Fibroblast of villous mesenchyme (primary cell): ENCODE measurements at regions not wholly inside any gene's neighbourhood (a gene's known extent, or its start where the extent isn't known, plus 50 kb on each side); places are given as distances from the start of the nearest gene placed in this dataset.

ENCODE experiments used
- DNase-seq: peaks from one replicate; pipeline ENCODE4 v3.0.0-alpha.2; 2010; ENCODE audit warnings: low read depth
- H3K4me3 ChIP-seq: 2 replicates; pipeline ENCODE4 v1.5.1; 2011; ENCODE audit warnings: low read depth, mild to moderate bottlenecking, low read length
- TF ChIP-seq, protein P1 (sequence below): IDR thresholded peaks from 2 replicates; pipeline ENCODE4 v1.5.1; 2012; ENCODE audit warnings: low read depth, mild to moderate bottlenecking, low read length; ENCODE audit not compliant: insufficient read depth

DNA sequence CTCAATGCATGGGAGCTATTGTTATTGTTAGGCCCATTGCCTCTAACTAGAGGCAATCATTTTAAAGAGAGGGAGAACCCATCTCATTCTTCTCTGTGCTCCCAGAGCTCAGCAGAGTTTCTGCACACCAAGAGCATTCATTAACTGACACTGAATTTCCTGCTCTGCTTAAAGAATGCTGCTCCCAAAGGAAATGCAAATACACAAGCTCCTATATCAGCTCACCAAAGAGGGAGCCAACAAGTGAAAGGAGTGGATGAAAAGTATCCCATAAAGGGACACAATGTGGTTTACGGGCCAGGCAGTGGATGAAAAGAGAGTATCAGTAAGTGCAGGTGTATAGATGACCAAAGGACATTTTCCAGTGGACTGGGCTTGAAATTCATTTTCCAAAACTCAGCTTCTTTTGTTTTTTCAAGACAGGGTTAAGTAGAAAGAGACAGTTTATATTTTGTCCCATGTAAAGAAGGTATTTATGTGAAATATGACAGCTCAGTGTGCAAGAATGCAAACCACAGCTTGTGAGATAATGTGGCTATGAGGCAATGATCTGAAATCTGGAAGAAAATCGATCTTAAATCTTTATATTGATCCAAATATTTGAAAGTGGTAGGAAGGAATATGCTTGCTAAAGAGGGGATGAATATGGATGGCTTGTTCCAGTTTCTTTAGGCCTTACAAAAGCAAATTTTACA is 207.7 kb upstream of the CAMK1G start:
- peak; percentile 61 for DNase-seq
- TF ChIP-seq, protein P1, sequence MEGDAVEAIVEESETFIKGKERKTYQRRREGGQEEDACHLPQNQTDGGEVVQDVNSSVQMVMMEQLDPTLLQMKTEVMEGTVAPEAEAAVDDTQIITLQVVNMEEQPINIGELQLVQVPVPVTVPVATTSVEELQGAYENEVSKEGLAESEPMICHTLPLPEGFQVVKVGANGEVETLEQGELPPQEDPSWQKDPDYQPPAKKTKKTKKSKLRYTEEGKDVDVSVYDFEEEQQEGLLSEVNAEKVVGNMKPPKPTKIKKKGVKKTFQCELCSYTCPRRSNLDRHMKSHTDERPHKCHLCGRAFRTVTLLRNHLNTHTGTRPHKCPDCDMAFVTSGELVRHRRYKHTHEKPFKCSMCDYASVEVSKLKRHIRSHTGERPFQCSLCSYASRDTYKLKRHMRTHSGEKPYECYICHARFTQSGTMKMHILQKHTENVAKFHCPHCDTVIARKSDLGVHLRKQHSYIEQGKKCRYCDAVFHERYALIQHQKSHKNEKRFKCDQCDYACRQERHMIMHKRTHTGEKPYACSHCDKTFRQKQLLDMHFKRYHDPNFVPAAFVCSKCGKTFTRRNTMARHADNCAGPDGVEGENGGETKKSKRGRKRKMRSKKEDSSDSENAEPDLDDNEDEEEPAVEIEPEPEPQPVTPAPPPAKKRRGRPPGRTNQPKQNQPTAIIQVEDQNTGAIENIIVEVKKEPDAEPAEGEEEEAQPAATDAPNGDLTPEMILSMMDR: no peak
- H3K4me3 ChIP-seq: no peak overlapping the region

DNA sequence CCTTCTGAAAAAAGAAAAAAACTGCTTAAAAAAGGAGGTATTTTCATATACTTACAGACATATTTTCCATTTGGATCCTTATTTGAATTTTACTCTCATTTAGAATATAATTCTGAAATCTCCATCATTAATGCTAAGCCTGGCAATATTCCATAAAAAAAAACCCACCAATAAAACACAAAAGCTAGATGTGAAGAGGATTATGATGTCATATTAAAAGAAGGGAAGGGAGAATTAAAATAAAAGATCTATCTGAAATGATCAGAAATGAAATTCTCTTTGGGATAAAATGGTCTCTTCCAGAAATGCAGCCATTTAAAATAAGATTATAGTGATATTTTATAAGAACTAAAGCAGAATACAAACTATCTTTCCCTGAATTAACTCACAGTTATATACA is 206.7 kb upstream of the CAMK1G start:
- H3K4me3 ChIP-seq: no peak overlapping the region
- no peak for DNase-seq

DNA sequence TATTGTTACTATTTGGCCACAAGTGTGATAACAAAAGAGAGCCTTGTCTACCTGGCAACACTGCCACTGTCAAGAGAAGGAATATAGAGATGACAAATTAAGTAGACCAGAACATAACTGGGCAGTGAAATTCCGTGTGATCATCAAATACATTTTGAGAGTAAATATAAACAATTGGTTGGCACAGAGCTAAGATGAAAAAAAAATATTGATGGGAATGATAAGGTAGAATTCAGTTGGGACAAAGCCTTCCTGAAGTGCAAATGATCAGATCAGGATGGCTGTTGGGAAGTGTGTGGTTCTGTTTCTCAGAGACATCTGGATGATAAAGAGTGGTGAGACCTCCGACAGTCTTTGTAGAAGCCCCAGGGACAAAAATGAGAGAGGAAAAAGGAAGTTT is 205.5 kb upstream of the CAMK1G start:
- H3K4me3 ChIP-seq: no peak overlapping the region
- TF ChIP-seq, protein P1: no peak
- no peak for DNase-seq

More for the DNA sequence above, 206.7 kb upstream of the CAMK1G start:
- TF ChIP-seq, protein P1: no peak

DNA sequence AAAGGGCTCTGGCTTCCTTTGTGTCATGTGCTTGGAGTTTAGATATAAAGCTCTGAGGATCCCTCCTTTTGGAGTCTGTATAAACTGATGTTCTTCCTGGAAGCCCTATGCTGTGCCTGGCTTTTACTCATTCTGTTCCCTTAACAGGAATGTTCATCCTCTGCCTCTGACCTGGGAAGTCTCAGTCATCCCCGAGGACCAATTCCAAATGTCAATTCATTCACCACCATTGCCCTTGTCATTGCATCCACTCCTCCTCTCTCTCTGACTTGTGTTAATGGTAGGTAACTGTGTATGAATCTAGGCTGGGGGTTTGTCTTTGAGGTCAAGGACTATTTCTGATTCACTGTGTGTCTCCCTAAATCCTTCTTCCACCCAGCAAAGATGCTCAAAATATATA is 204.2 kb upstream of the CAMK1G start:
- TF ChIP-seq, protein P1: no peak
- DNase-seq: no peak
- H3K4me3 ChIP-seq: no peak overlapping the region

DNA sequence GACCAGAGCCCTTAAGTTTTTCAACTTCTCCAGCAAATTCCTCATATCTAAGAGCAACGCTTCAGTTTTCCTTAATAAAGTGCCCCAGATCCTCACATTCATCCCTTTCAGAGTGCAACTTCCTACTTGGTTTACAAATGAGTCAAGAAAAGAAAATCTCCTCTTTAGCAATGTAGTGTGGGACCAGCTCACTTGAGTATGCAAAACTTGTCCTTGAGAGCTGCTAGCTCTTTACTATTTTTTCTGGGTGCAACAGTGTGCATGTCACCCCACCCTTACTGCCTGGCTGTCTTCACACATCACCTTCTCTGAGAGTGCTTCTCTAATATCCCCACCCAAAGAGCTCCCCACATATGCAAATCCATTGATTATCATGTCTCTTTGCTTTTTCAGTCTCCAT is 203.1 kb upstream of the CAMK1G start:
- TF ChIP-seq, protein P1: no peak
- H3K4me3 ChIP-seq: no peak overlapping the region
- no peak for DNase-seq

DNA sequence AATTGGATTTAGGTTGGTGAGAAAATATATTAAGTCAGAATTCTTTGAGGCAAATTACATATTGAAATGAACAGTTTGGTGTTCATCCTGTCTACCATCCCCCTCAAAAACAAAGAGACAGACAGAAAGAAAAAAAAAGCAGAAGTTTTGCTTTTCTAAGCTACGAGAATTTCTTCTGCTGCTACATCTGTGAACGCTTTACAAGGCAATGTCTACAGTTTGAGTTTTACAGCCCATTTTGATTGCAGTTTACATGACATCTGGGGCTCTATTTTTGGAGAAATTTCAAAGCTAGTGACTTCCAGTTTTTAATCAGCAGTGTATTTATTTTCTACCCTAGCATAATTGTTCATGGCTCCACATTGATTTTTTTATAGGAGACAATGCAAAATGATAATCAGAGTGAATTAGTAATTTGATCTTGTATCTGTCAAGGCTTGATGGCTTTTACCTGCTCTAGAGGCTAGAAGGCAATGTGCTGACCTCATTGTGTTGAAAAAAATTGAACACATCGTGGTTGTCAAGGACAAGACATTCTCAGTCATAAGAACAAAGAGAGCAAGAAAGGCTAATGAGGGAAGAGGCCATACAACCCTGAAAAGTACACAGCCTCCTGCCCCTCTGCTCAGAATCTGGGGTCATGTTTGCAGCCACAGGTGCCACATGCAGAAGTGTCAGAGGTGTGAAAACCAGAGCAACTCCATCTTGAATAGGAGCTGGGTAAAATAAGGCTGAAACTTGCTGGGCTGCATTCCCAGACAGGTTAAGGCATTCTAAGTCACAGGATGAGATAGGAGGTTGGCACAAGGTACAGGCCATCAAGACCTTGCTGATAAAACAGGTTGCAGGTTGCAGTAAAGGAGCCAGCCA is 201.0 kb upstream of the CAMK1G start:
- DNase-seq: no peak
- TF ChIP-seq, protein P1: no peak
- H3K4me3 ChIP-seq: no peak overlapping the region
